Astrocyte (in vitro differentiated cells and primary cell): ENCODE measurements at regions not wholly inside any gene's neighbourhood (a gene's known extent, or its start where the extent isn't known, plus 50 kb on each side); places are given as distances from the start of the nearest gene placed in this dataset.

Source experiments
- DNase-seq: peaks from one replicate; pipeline ENCODE4 v3.0.0-alpha.2; 2010; ENCODE audit warnings: low read depth
- FAIRE-seq: peaks from 2 replicates; lab custom pipeline; 2011; peaks lifted over from hg19 to GRCh38; lab: Jason Lieb, UNC
- H2AFZ ChIP-seq: 2 replicates; pipeline ENCODE4 v1.6.0; 2012; ENCODE audit warnings: low read depth, low read length, inconsistent platforms
- H3K27ac ChIP-seq: 2 replicates; pipeline ENCODE4 v1.5.1; 2011; ENCODE audit warnings: low read depth, low read length, inconsistent platforms
- H3K27me3 ChIP-seq: 2 replicates; pipeline ENCODE4 v1.6.0; 2011; ENCODE audit warnings: low read length, inconsistent platforms; ENCODE audit not compliant: insufficient read depth
- H3K36me3 ChIP-seq: 2 replicates; pipeline ENCODE4 v1.5.1; 2011; ENCODE audit warnings: low read length, inconsistent platforms; ENCODE audit not compliant: insufficient read depth
- H3K4me1 ChIP-seq: 2 replicates; pipeline ENCODE4 v1.5.1; 2011; ENCODE audit warnings: low read length, inconsistent platforms; ENCODE audit not compliant: insufficient read depth
- H3K4me2 ChIP-seq: 2 replicates; pipeline ENCODE4 v1.6.0; 2012; ENCODE audit warnings: low read length, inconsistent platforms
- H3K4me3 ChIP-seq: 2 replicates; pipeline ENCODE4 v1.5.1; 2011; ENCODE audit warnings: low read depth, mild to moderate bottlenecking, low read length, inconsistent platforms; ENCODE audit not compliant: insufficient read depth
- H3K79me2 ChIP-seq: 2 replicates; pipeline ENCODE4 v1.6.0; 2012; ENCODE audit warnings: mild to moderate bottlenecking, low read length, inconsistent platforms; ENCODE audit not compliant: insufficient read depth
- H3K9ac ChIP-seq: 2 replicates; pipeline ENCODE4 v1.6.0; 2012; ENCODE audit warnings: mild to moderate bottlenecking, low read length, inconsistent platforms
- H3K9me3 ChIP-seq: 2 replicates; pipeline ENCODE4 v1.5.1; 2012; ENCODE audit warnings: low read depth, mild to moderate bottlenecking, low read length, inconsistent platforms; ENCODE audit not compliant: insufficient read depth
- H4K20me1 ChIP-seq: 2 replicates; pipeline ENCODE4 v1.6.0; 2012; ENCODE audit warnings: low read length, inconsistent platforms; ENCODE audit not compliant: insufficient read depth
- H3K27ac Mint-ChIP-seq: one replicate; pipeline ENCODE4 v1.8.0; 2021; ENCODE audit warnings: mild to moderate bottlenecking, mixed read lengths; ENCODE audit not compliant: unreplicated experiment
- H3K27me3 Mint-ChIP-seq: one replicate; pipeline ENCODE4 v1.8.0; 2021; ENCODE audit warnings: low read depth, mixed read lengths; ENCODE audit not compliant: unreplicated experiment
- H3K36me3 Mint-ChIP-seq: one replicate; pipeline ENCODE4 v1.8.0; 2021; ENCODE audit warnings: low read depth, mixed read lengths; ENCODE audit not compliant: unreplicated experiment
- H3K4me1 Mint-ChIP-seq: one replicate; pipeline ENCODE4 v1.8.0; 2021; ENCODE audit warnings: low read depth, mixed read lengths; ENCODE audit not compliant: unreplicated experiment
- H3K4me3 Mint-ChIP-seq: one replicate; pipeline ENCODE4 v1.8.0; 2021; ENCODE audit warnings: mild to moderate bottlenecking, moderate library complexity, mixed read lengths; ENCODE audit not compliant: unreplicated experiment
- H3K9me3 Mint-ChIP-seq: one replicate; pipeline ENCODE4 v1.8.0; 2021; ENCODE audit warnings: mild to moderate bottlenecking, mixed read lengths; ENCODE audit not compliant: unreplicated experiment
- EZH2 ChIP-seq: IDR thresholded peaks from 2 replicates; pipeline ENCODE4 v1.6.1; 2012; ENCODE audit warnings: mild to moderate bottlenecking, low read length, inconsistent platforms; ENCODE audit not compliant: insufficient read depth
- TF ChIP-seq, protein P1 (sequence below): IDR thresholded peaks from 2 replicates; pipeline ENCODE4 v1.5.1; 2011; ENCODE audit warnings: low read depth, mild to moderate bottlenecking, inconsistent platforms, low read length, moderate library complexity; ENCODE audit not compliant: insufficient read depth

DNA sequence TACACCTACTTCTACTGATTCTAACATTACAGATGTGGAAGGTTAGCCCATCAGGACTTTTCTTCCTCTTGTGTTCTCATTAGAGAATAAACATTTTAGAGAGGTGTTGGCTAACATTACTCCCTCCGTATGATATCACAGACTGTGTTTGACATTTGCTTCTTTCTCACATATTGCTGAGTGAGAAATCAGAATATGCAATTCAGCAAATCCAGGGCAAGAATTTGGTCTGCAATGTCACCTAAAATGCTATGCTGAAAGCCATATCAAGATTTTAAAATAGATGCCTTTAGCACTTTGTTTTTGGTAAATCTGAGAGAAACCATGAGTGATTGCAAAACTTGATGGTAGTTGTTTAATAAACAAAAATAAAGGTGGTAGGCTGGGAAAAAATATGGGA lies 319.1 kb downstream of the C4orf33 start:
- H3K27ac Mint-ChIP-seq = no peak overlapping the region
- Histone ChIP-seq H3K9ac (no peak overlapping the region), H3K9me3 (no peaks in the 10 kb centered on the region), H3K36me3 (no peaks in the 10 kb centered on the region), H3K27ac (no peak overlapping the region), H2AFZ (no peak overlapping the region), H3K4me3 (no peak overlapping the region), H3K79me2 (no peaks in the 10 kb centered on the region), H3K4me1 (no peaks in the 10 kb centered on the region), H3K4me2 (no peak overlapping the region), H3K27me3 (no peaks in the 10 kb centered on the region), H4K20me1 (no peaks in the 10 kb centered on the region)
- H3K4me3 Mint-ChIP-seq = no peak overlapping the region
- no peaks in the 10 kb centered on the region for H3K27me3 Mint-ChIP-seq
- no peaks in the 10 kb centered on the region for H3K36me3 Mint-ChIP-seq
- H3K9me3 Mint-ChIP-seq = no peaks in the 10 kb centered on the region
- H3K4me1 Mint-ChIP-seq = no peaks in the 10 kb centered on the region
- DNase-seq (no peak), FAIRE-seq (no peak)
- TF ChIP-seq, protein P1, sequence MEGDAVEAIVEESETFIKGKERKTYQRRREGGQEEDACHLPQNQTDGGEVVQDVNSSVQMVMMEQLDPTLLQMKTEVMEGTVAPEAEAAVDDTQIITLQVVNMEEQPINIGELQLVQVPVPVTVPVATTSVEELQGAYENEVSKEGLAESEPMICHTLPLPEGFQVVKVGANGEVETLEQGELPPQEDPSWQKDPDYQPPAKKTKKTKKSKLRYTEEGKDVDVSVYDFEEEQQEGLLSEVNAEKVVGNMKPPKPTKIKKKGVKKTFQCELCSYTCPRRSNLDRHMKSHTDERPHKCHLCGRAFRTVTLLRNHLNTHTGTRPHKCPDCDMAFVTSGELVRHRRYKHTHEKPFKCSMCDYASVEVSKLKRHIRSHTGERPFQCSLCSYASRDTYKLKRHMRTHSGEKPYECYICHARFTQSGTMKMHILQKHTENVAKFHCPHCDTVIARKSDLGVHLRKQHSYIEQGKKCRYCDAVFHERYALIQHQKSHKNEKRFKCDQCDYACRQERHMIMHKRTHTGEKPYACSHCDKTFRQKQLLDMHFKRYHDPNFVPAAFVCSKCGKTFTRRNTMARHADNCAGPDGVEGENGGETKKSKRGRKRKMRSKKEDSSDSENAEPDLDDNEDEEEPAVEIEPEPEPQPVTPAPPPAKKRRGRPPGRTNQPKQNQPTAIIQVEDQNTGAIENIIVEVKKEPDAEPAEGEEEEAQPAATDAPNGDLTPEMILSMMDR = no peak
- no peak for TF ChIP-seq EZH2

DNA sequence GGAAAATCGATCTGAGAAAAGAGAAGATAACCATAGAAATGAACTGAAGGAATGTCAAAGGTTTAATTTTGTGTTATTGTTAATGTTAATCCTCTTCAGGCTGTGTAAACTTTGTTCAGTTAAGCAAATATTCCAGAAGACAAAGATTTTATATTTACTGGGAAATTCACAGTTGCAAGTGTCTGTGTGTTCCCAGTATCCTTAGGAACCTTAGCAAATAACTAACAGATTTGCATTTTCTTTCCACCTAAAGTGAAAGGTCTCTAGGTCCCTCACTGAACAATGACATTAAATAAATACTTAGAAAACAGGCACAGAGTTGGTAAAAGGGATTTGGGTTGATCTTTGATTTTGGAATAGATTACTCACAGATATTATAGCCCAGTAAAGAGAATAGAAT lies 324.7 kb downstream of the C4orf33 start:
- Mint-ChIP-seq H3K27me3 (peaks cover 2% of the 10 kb centered on the region), H3K4me3 (no peak overlapping the region), H3K9me3 (no peaks in the 10 kb centered on the region), H3K4me1 (no peaks in the 10 kb centered on the region), H3K27ac (no peak overlapping the region), H3K36me3 (no peaks in the 10 kb centered on the region)
- no peaks in the 10 kb centered on the region for H3K27me3 ChIP-seq
- no peak for DNase-seq
- TF ChIP-seq EZH2 = no peak
- TF ChIP-seq, protein P1 = no peak
- H3K9me3 ChIP-seq = no peaks in the 10 kb centered on the region
- H3K79me2 ChIP-seq = no peaks in the 10 kb centered on the region
- no peaks in the 10 kb centered on the region for H3K36me3 ChIP-seq
- no peak overlapping the region for H2AFZ ChIP-seq
- no peak overlapping the region for H3K27ac ChIP-seq
- FAIRE-seq = no peak
- H4K20me1 ChIP-seq = no peaks in the 10 kb centered on the region
- H3K4me2 ChIP-seq = no peak overlapping the region
- no peaks in the 10 kb centered on the region for H3K4me1 ChIP-seq
- H3K4me3 ChIP-seq = no peak overlapping the region
- H3K9ac ChIP-seq = no peak overlapping the region

DNA sequence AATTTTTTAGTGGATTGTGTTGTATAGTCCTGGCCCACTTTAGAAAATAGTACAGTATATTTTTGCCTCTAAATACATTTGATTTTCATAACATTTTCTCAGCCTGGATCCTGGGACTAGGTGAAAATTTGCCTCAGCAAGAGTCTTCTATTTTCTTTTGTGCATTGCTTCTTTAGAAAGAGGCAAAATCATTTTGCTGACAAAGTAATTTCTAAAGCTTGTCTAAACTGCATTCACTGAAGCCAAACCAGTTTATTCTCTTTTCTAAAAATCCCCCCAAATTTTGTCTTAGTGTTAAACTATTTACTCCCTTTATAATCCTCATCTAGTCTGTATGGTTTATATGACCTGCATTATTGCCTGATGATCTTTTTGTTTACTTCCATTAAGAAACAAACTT lies 326.3 kb downstream of the C4orf33 start:
- FAIRE-seq (no peak), DNase-seq (no peak)
- H3K4me3 Mint-ChIP-seq = no peak overlapping the region
- H3K4me1 Mint-ChIP-seq = no peaks in the 10 kb centered on the region
- H3K36me3 ChIP-seq = no peaks in the 10 kb centered on the region
- no peaks in the 10 kb centered on the region for H3K9me3 ChIP-seq
- H3K27me3 Mint-ChIP-seq = peaks cover 2% of the 10 kb centered on the region
- no peaks in the 10 kb centered on the region for H3K27me3 ChIP-seq
- no peaks in the 10 kb centered on the region for H3K36me3 Mint-ChIP-seq
- H2AFZ ChIP-seq = no peak overlapping the region
- H4K20me1 ChIP-seq = no peaks in the 10 kb centered on the region
- H3K4me2 ChIP-seq = no peak overlapping the region
- H3K4me3 ChIP-seq = no peak overlapping the region
- no peak overlapping the region for H3K27ac ChIP-seq
- no peaks in the 10 kb centered on the region for H3K79me2 ChIP-seq
- no peaks in the 10 kb centered on the region for H3K9me3 Mint-ChIP-seq
- H3K9ac ChIP-seq = no peak overlapping the region
- H3K4me1 ChIP-seq = no peaks in the 10 kb centered on the region
- no peak overlapping the region for H3K27ac Mint-ChIP-seq
- TF ChIP-seq EZH2 = no peak
- TF ChIP-seq, protein P1 = no peak
